DMS 273 (cell line): ENCODE measurements at regions not wholly inside any gene's neighbourhood (a gene's known extent, or its start where the extent isn't known, plus 50 kb on each side); places are given as distances from the start of the nearest gene placed in this dataset.

ENCODE experiments used
- DNase-seq: peaks from one replicate; lab custom pipeline; 2025; ENCODE audit not compliant: unreplicated experiment; lab: John Stamatoyannopoulos, UW

- no peak for DNase-seq
These were observed 976.9 kb upstream of the MBL2 start for GRCh38 chr10:53749439-53749838.

- no peak for DNase-seq
These were observed 975.7 kb upstream of the MBL2 start for GRCh38 chr10:53748319-53748718.

- no peak for DNase-seq
These were observed 972.2 kb upstream of the MBL2 start for GRCh38 chr10:53744746-53745145.

- DNase-seq, result no peak
These were observed 971.6 kb upstream of the MBL2 start for GRCh38 chr10:53744176-53744575.

- DNase-seq, result no peak
These were observed 964.5 kb upstream of the MBL2 start for GRCh38 chr10:53737132-53737531.

- no peak for DNase-seq
These were observed 954.3 kb upstream of the MBL2 start for GRCh38 chr10:53726921-53727320.

GRCh38 chr10:53724581-53724980, 952.0 kb upstream of the MBL2 start:
- DNase-seq, result no peak

- no peak for DNase-seq
These were observed 947.1 kb upstream of the MBL2 start for GRCh38 chr10:53719658-53720057.

- DNase-seq, result no peak
These were observed 943.6 kb upstream of the MBL2 start for GRCh38 chr10:53716156-53716555.

GRCh38 chr10:53713431-53713830, 940.8 kb upstream of the MBL2 start:
- no peak for DNase-seq

- DNase-seq, result no peak
These were observed 929.9 kb upstream of the MBL2 start for GRCh38 chr10:53702489-53702888.

- no peak for DNase-seq
These were observed 928.6 kb upstream of the MBL2 start for GRCh38 chr10:53701213-53701612.

- DNase-seq, result no peak
These were observed 927.7 kb upstream of the MBL2 start for GRCh38 chr10:53700278-53700677.

- no peak for DNase-seq
These were observed 927.1 kb upstream of the MBL2 start for GRCh38 chr10:53699684-53700083.

GRCh38 chr10:53699231-53699630, 926.6 kb upstream of the MBL2 start:
- DNase-seq, result no peak

GRCh38 chr10:53697038-53697437, 924.5 kb upstream of the MBL2 start:
- DNase-seq, result no peak

GRCh38 chr10:53690524-53691240, 918.1 kb upstream of the MBL2 start:
- no peak for DNase-seq

- DNase-seq, result no peak
These were observed 915.2 kb upstream of the MBL2 start for GRCh38 chr10:53687800-53688199.

GRCh38 chr10:53682885-53683284, 910.3 kb upstream of the MBL2 start:
- no peak for DNase-seq

GRCh38 chr10:53682458-53682857, 909.9 kb upstream of the MBL2 start:
- no peak for DNase-seq

- DNase-seq, result no peak
These were observed 907.1 kb upstream of the MBL2 start for GRCh38 chr10:53679666-53680065.

- DNase-seq, result no peak
These were observed 902.6 kb upstream of the MBL2 start for GRCh38 chr10:53675177-53675576.

GRCh38 chr10:53667063-53667462, 894.5 kb upstream of the MBL2 start:
- no peak for DNase-seq
